GM23338 (cell line): ENCODE measurements at regions not wholly inside any gene's neighbourhood (a gene's known extent, or its start where the extent isn't known, plus 50 kb on each side); places are given as distances from the start of the nearest gene placed in this dataset.

Source experiments
- ATAC-seq: fragments of 200-7000 bp; cut with Tn5 transposase; 3 replicates; pipeline ENCODE4 v1.9.1; 2020
- DNase-seq: peaks from one replicate; pipeline ENCODE4 v3.0.0-alpha.2; 2015; ENCODE audit warnings: low spot score
- H2AFZ ChIP-seq: fragments of 200-600 bp; sonication (generic); 2 replicates; pipeline ENCODE4 v1.8.0; 2016; ENCODE audit warnings: antibody characterized with exemption, mild to moderate bottlenecking, moderate library complexity
- H3F3A ChIP-seq: fragments of 200-600 bp; sonication (generic); replicated peaks from 2 replicates; pipeline ENCODE4 v1.8.0; 2017; ENCODE audit warnings: antibody characterized with exemption, mixed run types, low read depth
- H3K27ac ChIP-seq: fragments of 200-600 bp; sonication (generic); 2 replicates; pipeline ENCODE4 v1.6.1; 2016; ENCODE audit warnings: low read depth
- H3K27me3 ChIP-seq: fragments of 200-600 bp; sonication (generic); 2 replicates; pipeline ENCODE4 v1.8.0; 2016; ENCODE audit warnings: mild to moderate bottlenecking, mixed run types, moderate library complexity; ENCODE audit not compliant: insufficient read depth
- H3K36me3 ChIP-seq: fragments of 200-600 bp; sonication (generic); 2 replicates; pipeline ENCODE4 v1.8.0; 2016; ENCODE audit warnings: mild to moderate bottlenecking; ENCODE audit not compliant: insufficient read depth
- H3K4me1 ChIP-seq: fragments of 200-600 bp; sonication (generic); 2 replicates; pipeline ENCODE4 v1.8.0; 2016; ENCODE audit warnings: mild to moderate bottlenecking, moderate library complexity; ENCODE audit not compliant: insufficient read depth
- H3K4me2 ChIP-seq: fragments of 200-600 bp; sonication (generic); 2 replicates; pipeline ENCODE4 v1.7.1; 2017; ENCODE audit warnings: mixed run types
- H3K4me3 ChIP-seq: fragments of 200-600 bp; sonication (generic); 2 replicates; pipeline ENCODE4 v1.6.1; 2016; ENCODE audit warnings: mixed run types
- H3K79me2 ChIP-seq: fragments of 200-600 bp; sonication (generic); replicated peaks from 2 replicates; pipeline ENCODE4 v1.8.0; 2017; ENCODE audit warnings: mild to moderate bottlenecking; ENCODE audit not compliant: insufficient read depth
- H3K9me2 ChIP-seq: fragments of 200-600 bp; sonication (generic); 2 replicates; pipeline ENCODE4 v1.8.0; 2017; ENCODE audit not compliant: insufficient read depth
- H4K20me1 ChIP-seq: fragments of 200-600 bp; sonication (generic); replicated peaks from 2 replicates; pipeline ENCODE4 v1.8.0; 2017; ENCODE audit warnings: mild to moderate bottlenecking; ENCODE audit not compliant: insufficient read depth
- H3K27ac Mint-ChIP-seq: 2 replicates; pipeline ENCODE4 v1.8.0; 2020; ENCODE audit warnings: inconsistent platforms, mild to moderate bottlenecking, moderate library complexity, mixed read lengths
- H3K27me3 Mint-ChIP-seq: 3 replicates; pipeline ENCODE4 v1.8.0; 2022; ENCODE audit warnings: low read depth, mild to moderate bottlenecking, moderate library complexity, mixed read lengths, inconsistent platforms; ENCODE audit not compliant: insufficient read depth, poor library complexity
- H3K36me3 Mint-ChIP-seq: 3 replicates; pipeline ENCODE4 v1.8.0; 2021; ENCODE audit warnings: low read depth, mild to moderate bottlenecking, inconsistent platforms, moderate library complexity, mixed read lengths
- H3K4me1 Mint-ChIP-seq: 3 replicates; pipeline ENCODE4 v1.8.0; 2020; ENCODE audit warnings: mild to moderate bottlenecking, inconsistent platforms, mixed read lengths
- H3K4me3 Mint-ChIP-seq: 3 replicates; pipeline ENCODE4 v1.8.0; 2021; ENCODE audit warnings: moderate library complexity, mild to moderate bottlenecking, inconsistent platforms, mixed read lengths
- H3K9me3 Mint-ChIP-seq: 3 replicates; pipeline ENCODE4 v1.8.0; 2020; ENCODE audit warnings: moderate library complexity, mild to moderate bottlenecking, inconsistent platforms, mixed read lengths
- CREB1 ChIP-seq: fragments of 250-450 bp; sonication (Bioruptor Pico); IDR thresholded peaks from 2 replicates; pipeline ENCODE4 v1.5.0; 2020; ENCODE audit warnings: low read depth, mild to moderate bottlenecking, moderate library complexity
- EZH2 ChIP-seq: fragments of 200-600 bp; sonication (generic); IDR thresholded peaks from one replicate; pipeline ENCODE4 v1.8.0; 2017; ENCODE audit warnings: antibody characterized with exemption, mild to moderate bottlenecking, low read depth; ENCODE audit not compliant: unreplicated experiment
- EZH2phosphoT487 ChIP-seq: fragments of 200-600 bp; sonication (generic); IDR thresholded peaks from one replicate; pipeline ENCODE4 v1.8.1; 2018; ENCODE audit warnings: antibody characterized with exemption; ENCODE audit not compliant: unreplicated experiment
- NANOG ChIP-seq: IDR thresholded peaks from 2 replicates; pipeline ENCODE4 v1.6.1; 2016; ENCODE audit warnings: antibody characterized with exemption, borderline replicate concordance
- POLR2AphosphoS5 ChIP-seq: IDR thresholded peaks from 2 replicates; pipeline ENCODE4 v1.6.1; 2016; ENCODE audit warnings: antibody characterized with exemption, low read depth
- STAT1 ChIP-seq: IDR thresholded peaks from one replicate; pipeline ENCODE4 v1.6.1; 2016; ENCODE audit warnings: antibody characterized with exemption; ENCODE audit not compliant: unreplicated experiment
- ZNF114 ChIP-seq: fragments of 250-450 bp; sonication (Bioruptor Pico); IDR thresholded peaks from 2 replicates; pipeline ENCODE4 v1.5.0; 2020; ENCODE audit warnings: mild to moderate bottlenecking, moderate library complexity
- ZNF331 ChIP-seq: fragments of 250-450 bp; sonication (Bioruptor Pico); IDR thresholded peaks from 2 replicates; pipeline ENCODE4 v1.5.0; 2020; ENCODE audit warnings: low read depth, mild to moderate bottlenecking, moderate library complexity
- TF ChIP-seq, protein P1 (sequence below), 2 experiments: fragments of 200-600 bp in 1 of 2; sonication (generic) in 1 of 2; conservative IDR thresholded peaks; 2 replicates each; pipeline versions ENCODE4 v1.5.1 to v1.6.1; 2016 to 2017; ENCODE audit warnings: antibody characterized with exemption in 2 of 2, low read depth in 2 of 2, mild to moderate bottlenecking in 2 of 2, moderate library complexity in 1 of 2
- TF ChIP-seq, protein P2 (sequence below): fragments of 250-450 bp; sonication (Bioruptor Pico); IDR thresholded peaks from 2 replicates; pipeline ENCODE4 v1.5.0; 2020; ENCODE audit warnings: mild to moderate bottlenecking, moderate library complexity

DNA sequence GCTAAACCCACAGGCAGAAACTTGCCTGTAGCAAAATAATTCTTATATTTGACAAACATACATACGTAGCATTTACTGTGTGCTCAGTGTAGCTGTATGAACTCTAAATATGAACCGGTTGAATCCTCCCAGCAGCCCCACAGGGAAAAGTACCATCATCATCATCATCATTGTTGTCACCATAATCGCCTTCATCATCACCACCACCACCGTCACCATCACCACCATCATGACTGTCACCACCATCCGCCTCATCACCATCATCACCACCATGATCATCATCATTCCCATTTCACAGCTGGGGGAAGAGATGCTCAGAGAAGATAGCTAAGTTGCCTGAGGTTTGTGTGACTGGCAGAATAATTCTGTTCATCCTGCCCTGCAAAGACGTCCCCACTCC is 81.7 kb downstream of the IRF8 start:
- no peak overlapping the region for H3K27ac Mint-ChIP-seq

DNA sequence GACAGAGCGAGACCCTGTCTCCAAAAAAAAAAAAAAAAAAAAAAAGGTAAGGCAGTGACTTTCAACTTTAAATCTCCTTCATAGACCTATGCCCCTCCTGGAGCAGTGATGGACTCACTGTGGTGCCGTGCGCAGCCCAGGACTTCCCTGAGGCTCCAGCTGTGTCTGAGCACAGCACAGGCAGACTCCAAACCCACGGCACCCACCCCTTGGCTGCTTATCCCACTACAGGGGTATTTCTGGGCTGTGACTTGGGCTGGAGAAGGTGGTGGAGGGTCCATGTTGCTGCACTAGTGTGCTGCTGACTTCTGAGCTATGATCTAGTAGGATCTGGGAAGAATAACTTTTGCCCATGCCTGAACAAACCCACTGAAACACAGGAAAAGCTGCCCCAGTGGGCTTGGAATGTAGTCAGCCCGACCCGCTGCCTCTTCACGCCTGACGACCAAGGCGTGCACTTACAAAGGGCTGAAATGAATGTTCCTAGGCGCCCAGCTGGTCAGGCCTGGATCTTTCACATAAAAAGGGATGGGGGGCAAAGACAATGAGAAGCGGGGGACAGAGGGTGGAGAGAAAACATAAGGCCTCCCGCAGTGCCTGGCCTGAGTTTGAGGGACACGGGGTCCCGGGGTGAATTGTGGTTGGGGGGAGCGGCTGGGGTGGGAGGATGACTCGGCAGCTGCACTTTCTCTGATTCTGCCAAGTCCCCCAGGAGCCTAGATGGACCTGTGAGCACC is 83.0 kb downstream of the IRF8 start:
- ATAC-seq (no peak), DNase-seq (no peak)
- no peak overlapping the region for H3K27ac ChIP-seq
- H3K4me3 ChIP-seq, result no peak overlapping the region
- Mint-ChIP-seq H3K27ac (no peak overlapping the region), H3K4me3 (no peak overlapping the region), H3K9me3 (no peaks in the 10 kb centered on the region; the same call in 2 of the 3 replicates), H3K4me1 (no peaks in the 10 kb centered on the region), H3K27me3 (peaks cover 20% of the 10 kb centered on the region), H3K36me3 (no peaks in the 10 kb centered on the region)
- H3K4me1 ChIP-seq, result no peaks in the 10 kb centered on the region
- no peaks in the 10 kb centered on the region for H3F3A ChIP-seq
- H3K4me2 ChIP-seq, result no peak overlapping the region
- H3K27me3 ChIP-seq, result no peaks in the 10 kb centered on the region
- no peaks in the 10 kb centered on the region for H3K9me2 ChIP-seq
- H2AFZ ChIP-seq, result no peak overlapping the region
- no peaks in the 10 kb centered on the region for H3K36me3 ChIP-seq
- no peaks in the 10 kb centered on the region for H4K20me1 ChIP-seq
- no peaks in the 10 kb centered on the region for H3K79me2 ChIP-seq
- no peak for TF ChIP-seq EZH2
- TF ChIP-seq, protein P1, sequence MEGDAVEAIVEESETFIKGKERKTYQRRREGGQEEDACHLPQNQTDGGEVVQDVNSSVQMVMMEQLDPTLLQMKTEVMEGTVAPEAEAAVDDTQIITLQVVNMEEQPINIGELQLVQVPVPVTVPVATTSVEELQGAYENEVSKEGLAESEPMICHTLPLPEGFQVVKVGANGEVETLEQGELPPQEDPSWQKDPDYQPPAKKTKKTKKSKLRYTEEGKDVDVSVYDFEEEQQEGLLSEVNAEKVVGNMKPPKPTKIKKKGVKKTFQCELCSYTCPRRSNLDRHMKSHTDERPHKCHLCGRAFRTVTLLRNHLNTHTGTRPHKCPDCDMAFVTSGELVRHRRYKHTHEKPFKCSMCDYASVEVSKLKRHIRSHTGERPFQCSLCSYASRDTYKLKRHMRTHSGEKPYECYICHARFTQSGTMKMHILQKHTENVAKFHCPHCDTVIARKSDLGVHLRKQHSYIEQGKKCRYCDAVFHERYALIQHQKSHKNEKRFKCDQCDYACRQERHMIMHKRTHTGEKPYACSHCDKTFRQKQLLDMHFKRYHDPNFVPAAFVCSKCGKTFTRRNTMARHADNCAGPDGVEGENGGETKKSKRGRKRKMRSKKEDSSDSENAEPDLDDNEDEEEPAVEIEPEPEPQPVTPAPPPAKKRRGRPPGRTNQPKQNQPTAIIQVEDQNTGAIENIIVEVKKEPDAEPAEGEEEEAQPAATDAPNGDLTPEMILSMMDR (conservative IDR thresholded peaks at IDR 0.05; ENCODE audit: low read depth in 2 of 2), result no peak
- TF ChIP-seq ZNF331 (CRISPR knock-in tag), result no peak
- no peak for TF ChIP-seq EZH2phosphoT487
- TF ChIP-seq ZNF114 (CRISPR knock-in tag), result no peak
- no peak for TF ChIP-seq NANOG
- TF ChIP-seq, protein P2, sequence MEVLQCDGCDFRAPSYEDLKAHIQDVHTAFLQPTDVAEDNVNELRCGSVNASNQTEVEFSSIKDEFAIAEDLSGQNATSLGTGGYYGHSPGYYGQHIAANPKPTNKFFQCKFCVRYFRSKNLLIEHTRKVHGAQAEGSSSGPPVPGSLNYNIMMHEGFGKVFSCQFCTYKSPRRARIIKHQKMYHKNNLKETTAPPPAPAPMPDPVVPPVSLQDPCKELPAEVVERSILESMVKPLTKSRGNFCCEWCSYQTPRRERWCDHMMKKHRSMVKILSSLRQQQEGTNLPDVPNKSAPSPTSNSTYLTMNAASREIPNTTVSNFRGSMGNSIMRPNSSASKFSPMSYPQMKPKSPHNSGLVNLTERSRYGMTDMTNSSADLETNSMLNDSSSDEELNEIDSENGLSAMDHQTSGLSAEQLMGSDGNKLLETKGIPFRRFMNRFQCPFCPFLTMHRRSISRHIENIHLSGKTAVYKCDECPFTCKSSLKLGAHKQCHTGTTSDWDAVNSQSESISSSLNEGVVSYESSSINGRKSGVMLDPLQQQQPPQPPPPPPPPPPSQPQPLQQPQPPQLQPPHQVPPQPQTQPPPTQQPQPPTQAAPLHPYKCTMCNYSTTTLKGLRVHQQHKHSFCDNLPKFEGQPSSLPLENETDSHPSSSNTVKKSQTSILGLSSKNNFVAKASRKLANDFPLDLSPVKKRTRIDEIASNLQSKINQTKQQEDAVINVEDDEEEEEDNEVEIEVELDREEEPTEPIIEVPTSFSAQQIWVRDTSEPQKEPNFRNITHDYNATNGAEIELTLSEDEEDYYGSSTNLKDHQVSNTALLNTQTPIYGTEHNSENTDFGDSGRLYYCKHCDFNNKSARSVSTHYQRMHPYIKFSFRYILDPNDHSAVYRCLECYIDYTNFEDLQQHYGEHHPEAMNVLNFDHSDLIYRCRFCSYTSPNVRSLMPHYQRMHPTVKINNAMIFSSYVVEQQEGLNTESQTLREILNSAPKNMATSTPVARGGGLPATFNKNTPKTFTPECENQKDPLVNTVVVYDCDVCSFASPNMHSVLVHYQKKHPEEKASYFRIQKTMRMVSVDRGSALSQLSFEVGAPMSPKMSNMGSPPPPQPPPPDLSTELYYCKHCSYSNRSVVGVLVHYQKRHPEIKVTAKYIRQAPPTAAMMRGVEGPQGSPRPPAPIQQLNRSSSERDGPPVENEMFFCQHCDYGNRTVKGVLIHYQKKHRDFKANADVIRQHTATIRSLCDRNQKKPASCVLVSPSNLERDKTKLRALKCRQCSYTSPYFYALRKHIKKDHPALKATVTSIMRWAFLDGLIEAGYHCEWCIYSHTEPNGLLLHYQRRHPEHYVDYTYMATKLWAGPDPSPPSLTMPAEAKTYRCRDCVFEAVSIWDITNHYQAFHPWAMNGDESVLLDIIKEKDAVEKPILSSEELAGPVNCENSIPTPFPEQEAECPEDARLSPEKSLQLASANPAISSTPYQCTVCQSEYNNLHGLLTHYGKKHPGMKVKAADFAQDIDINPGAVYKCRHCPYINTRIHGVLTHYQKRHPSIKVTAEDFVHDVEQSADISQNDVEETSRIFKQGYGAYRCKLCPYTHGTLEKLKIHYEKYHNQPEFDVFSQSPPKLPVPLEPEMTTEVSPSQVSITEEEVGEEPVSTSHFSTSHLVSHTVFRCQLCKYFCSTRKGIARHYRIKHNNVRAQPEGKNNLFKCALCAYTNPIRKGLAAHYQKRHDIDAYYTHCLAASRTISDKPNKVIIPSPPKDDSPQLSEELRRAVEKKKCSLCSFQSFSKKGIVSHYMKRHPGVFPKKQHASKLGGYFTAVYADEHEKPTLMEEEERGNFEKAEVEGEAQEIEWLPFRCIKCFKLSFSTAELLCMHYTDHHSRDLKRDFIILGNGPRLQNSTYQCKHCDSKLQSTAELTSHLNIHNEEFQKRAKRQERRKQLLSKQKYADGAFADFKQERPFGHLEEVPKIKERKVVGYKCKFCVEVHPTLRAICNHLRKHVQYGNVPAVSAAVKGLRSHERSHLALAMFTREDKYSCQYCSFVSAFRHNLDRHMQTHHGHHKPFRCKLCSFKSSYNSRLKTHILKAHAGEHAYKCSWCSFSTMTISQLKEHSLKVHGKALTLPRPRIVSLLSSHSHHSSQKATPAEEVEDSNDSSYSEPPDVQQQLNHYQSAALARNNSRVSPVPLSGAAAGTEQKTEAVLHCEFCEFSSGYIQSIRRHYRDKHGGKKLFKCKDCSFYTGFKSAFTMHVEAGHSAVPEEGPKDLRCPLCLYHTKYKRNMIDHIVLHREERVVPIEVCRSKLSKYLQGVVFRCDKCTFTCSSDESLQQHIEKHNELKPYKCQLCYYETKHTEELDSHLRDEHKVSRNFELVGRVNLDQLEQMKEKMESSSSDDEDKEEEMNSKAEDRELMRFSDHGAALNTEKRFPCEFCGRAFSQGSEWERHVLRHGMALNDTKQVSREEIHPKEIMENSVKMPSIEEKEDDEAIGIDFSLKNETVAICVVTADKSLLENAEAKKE (CRISPR knock-in tag), result no peak

More for the DNA sequence above, 81.7 kb downstream of the IRF8 start:
- Mint-ChIP-seq H3K36me3 (no peaks in the 10 kb centered on the region), H3K4me1 (peaks cover 3% of the 10 kb centered on the region; the same call in 2 of the 3 replicates), H3K4me3 (no peak overlapping the region), H3K9me3 (peaks cover 2% of the 10 kb centered on the region; the same call in 2 of the 3 replicates), H3K27me3 (peaks cover 20% of the 10 kb centered on the region)
- H3K27me3 ChIP-seq, result no peaks in the 10 kb centered on the region
- H3K4me1 ChIP-seq, result 0 out of 2 replicates have a peak, but pooled peaks cover 1% of the 10 kb centered on the region
- no peaks in the 10 kb centered on the region for H3K79me2 ChIP-seq
- no peaks in the 10 kb centered on the region for H3F3A ChIP-seq
- H3K4me2 ChIP-seq, result no peak overlapping the region
- TF ChIP-seq EZH2phosphoT487 (no peak), EZH2 (no peak), NANOG (no peak), POLR2AphosphoS5 (no peak), STAT1 (no peak), ZNF114 (CRISPR knock-in tag) (no peak), CREB1 (CRISPR knock-in tag) (no peak)
- ATAC-seq, result no peak
- H3K9me2 ChIP-seq, result no peaks in the 10 kb centered on the region
- no peaks in the 10 kb centered on the region for H3K36me3 ChIP-seq
- no peak overlapping the region for H3K4me3 ChIP-seq
- DNase-seq, result no peak
- no peak overlapping the region for H3K27ac ChIP-seq
- no peak overlapping the region for H2AFZ ChIP-seq
- no peaks in the 10 kb centered on the region for H4K20me1 ChIP-seq
